Aorta (tissue), 5 donors: ENCODE measurements at regions not wholly inside any gene's neighbourhood (a gene's known extent, or its start where the extent isn't known, plus 50 kb on each side); places are given as distances from the start of the nearest gene placed in this dataset.

ENCODE experiments used
- ATAC-seq: fragments of 200-7000 bp; cut with Tn5 transposase; one replicate; pipeline ENCODE4 v1.9.1; 2022; ENCODE audit warnings: moderate library complexity; ENCODE audit not compliant: low FRiP score
- DNase-seq, 2 donors: peaks; one replicate each; pipeline ENCODE4 v3.0.0-alpha.2; 2020
- H3K27ac ChIP-seq, 2 donors: one replicate each; pipeline ENCODE4 v1.5.1; 2013; ENCODE audit warnings: low read length in 2 of 2, mild to moderate bottlenecking in 2 of 2, moderate library complexity in 2 of 2, control low read depth in 1 of 2, inconsistent platforms in 1 of 2, low read depth in 1 of 2
- H3K27me3 ChIP-seq, 2 donors: one replicate each; pipeline ENCODE4 v1.6.1; 2013; ENCODE audit warnings: control low read depth in 1 of 2, low read length in 1 of 2, mild to moderate bottlenecking in 1 of 2, moderate library complexity in 1 of 2; ENCODE audit not compliant: insufficient read depth in 2 of 2, control insufficient read depth in 1 of 2
- H3K36me3 ChIP-seq, 2 donors: one replicate each; pipeline ENCODE4 v1.6.1; 2013; ENCODE audit warnings: control low read depth in 1 of 2, low read length in 1 of 2, mild to moderate bottlenecking in 1 of 2; ENCODE audit not compliant: insufficient read depth in 2 of 2, control insufficient read depth in 1 of 2
- H3K4me1 ChIP-seq, 2 donors: one replicate each; pipeline ENCODE4 v1.6.1; 2013; ENCODE audit warnings: low read length in 2 of 2, control low read depth in 1 of 2, mild to moderate bottlenecking in 1 of 2, moderate library complexity in 1 of 2; ENCODE audit not compliant: insufficient read depth in 2 of 2, control insufficient read depth in 1 of 2
- H3K4me3 ChIP-seq, 2 donors: one replicate each; pipeline ENCODE4 v1.5.1; 2013; ENCODE audit warnings: low read length in 2 of 2, control low read depth in 1 of 2, mild to moderate bottlenecking in 1 of 2
- H3K9me3 ChIP-seq: one replicate; pipeline ENCODE4 v1.6.1; 2013; ENCODE audit warnings: mild to moderate bottlenecking, low read length; ENCODE audit not compliant: control insufficient read depth
- WGBS, 2 donors: extraction: QIAGEN DNeasy Blood & Tissue Kit; methylation state at CpG; one replicate each; pipeline ENCODE4 v1.1.7; 2013; 5-methylcytosine and 5-hydroxymethylcytosine counted together
- intact Hi-C, 2 donors: fragments of 100-400 bp; cut with DNase I; formaldehyde crosslinking; loops; one replicate each; pipeline versions ENCODE4 v1.14.2 to v1.15.0; 2022
- donor health status: healthy with polysubstance abuse.
- donor health status: Bipolar disorder and iron deficiency.
- donor health status: DM: no; HTN: no; CAD: no.
- donor health status: DM: no; HTN: no; CAD: no.
- donor health status: DM: yes; HTN: yes; CAD: no.

DNA sequence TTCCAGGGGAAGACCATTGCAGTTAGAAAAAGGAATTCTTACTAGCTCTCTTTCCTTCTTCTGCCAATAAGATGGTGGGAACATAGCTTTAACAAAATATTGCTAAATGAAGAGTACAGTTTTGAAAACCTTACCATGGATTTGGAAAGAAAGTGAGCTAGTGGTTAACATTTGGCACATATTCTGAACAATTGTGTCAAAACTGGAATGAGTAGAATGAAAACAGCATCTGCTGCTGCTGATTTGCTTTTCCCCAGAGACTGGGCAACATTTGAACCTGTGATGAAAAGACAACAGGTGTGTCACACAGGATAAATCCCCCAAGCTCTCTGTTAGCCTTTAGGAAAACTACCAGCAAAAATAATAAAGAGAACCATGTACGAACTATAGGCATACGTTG, 761.4 kb downstream of the KCNA4 start:
- Histone ChIP-seq H3K4me3 (no peak overlapping the region), H3K36me3 (no peaks in the 10 kb centered on the region), H3K27ac (no peak overlapping the region), H3K9me3 (no peaks in the 10 kb centered on the region), H3K4me1 (no peaks in the 10 kb centered on the region), H3K27me3 (no peaks in the 10 kb centered on the region)
- 72 to 87% methylated on average over 2 of the region's 2 CpGs for WGBS, 2 donors
- DNase-seq (no peak), ATAC-seq (no peak)
- intact Hi-C loops: no loop called here

DNA sequence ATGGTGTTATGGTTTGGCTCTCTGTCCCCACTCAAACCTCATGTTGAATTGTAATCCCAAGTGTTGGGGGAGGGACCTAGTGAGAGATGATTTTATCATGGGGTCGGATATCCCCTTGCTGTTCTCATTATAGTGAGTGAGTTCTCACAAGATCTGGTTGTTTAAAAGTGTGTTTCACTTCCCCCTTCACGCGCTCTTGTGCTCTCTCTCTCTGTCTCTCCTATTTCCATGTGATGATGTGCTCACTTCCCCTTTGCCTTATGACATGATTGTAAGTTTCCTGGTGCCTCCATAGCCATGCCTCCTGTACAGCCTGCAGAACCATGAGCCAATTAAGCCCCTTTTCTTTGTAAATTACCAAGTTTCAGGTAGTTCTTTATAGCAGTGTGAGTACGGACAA, 765.1 kb downstream of the KCNA4 start:
- no peak overlapping the region for H3K27ac ChIP-seq
- DNase-seq: no peak
- no peaks in the 10 kb centered on the region for H3K27me3 ChIP-seq
- H3K9me3 ChIP-seq: no peaks in the 10 kb centered on the region
- H3K4me3 ChIP-seq: no peak overlapping the region
- no peaks in the 10 kb centered on the region for H3K36me3 ChIP-seq
- no peak for ATAC-seq
- 69 to 78% methylated on average over 4 of the region's 4 CpGs for WGBS, 2 donors
- no peaks in the 10 kb centered on the region for H3K4me1 ChIP-seq
- intact Hi-C loops: no loop called here

DNA sequence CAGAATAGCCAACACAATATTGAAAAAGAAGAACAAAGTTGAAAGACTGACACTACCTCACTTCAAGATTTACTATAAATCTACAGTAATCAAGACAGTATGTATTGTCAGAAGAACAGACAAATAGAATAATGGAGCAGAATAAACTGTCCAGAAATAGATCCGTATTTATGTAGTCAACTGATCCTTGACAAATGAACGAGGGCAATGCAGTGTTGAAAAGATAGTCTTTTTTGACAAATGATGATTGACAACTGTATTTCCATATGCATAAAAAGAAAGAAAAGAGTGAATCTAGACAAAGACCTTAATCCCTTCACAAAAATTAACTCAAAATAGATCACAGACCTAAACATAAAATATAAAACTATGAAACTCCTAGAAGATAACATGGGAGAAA, 767.1 kb downstream of the KCNA4 start:
- H3K9me3 ChIP-seq: no peaks in the 10 kb centered on the region
- DNase-seq: no peak
- H3K4me1 ChIP-seq: no peaks in the 10 kb centered on the region
- no peaks in the 10 kb centered on the region for H3K27me3 ChIP-seq
- no peak overlapping the region for H3K4me3 ChIP-seq
- no peaks in the 10 kb centered on the region for H3K36me3 ChIP-seq
- H3K27ac ChIP-seq: no peak overlapping the region
- ATAC-seq: no peak
- WGBS, 2 donors: 64 to 77% methylated on average over 2 of the region's 2 CpGs
- intact Hi-C loops: no loop called here

DNA sequence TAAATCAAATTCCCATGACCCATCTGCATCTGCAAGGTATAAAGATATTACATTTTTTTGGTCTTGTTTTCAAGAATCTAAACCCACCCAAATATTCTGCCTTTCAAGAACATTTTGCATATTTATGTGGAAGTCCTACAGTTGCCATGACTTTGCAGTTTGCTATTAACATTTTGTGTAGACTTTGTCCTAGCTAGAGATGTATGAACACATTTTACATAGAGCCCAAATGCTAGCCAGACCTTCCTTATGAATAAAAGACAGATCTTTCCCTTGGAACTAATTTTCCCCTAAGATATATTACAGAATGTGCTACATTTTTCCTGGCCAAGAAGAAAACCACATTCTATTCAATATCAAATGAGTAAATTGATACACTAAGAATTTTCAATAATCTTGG, 772.5 kb downstream of the KCNA4 start:
- DNase-seq: no peak
- intact Hi-C loops: no loop called here
- H3K4me1 ChIP-seq: no peaks in the 10 kb centered on the region
- H3K27ac ChIP-seq: no peak overlapping the region
- no peak overlapping the region for H3K4me3 ChIP-seq
- no peak for ATAC-seq
- H3K36me3 ChIP-seq: no peaks in the 10 kb centered on the region
- H3K27me3 ChIP-seq: no peaks in the 10 kb centered on the region
- H3K9me3 ChIP-seq: no peaks in the 10 kb centered on the region

DNA sequence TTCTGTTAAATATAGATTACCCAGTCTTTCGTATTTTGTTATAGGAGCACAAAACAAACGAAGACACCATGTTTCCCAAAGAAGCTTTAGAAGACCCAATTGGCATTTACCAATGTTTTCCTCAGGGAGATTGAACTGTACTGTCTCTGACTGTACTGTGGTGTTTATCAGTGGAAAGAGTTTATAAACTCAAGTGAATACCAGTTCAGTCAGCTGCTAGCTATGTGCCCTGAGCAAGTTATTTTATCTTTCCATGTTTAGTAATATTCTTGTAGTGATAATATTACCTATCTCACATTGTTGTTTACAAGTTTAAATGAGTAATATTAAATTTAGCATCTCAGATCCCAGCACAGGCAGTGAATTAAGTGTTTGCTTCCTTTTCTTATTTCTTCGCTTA, 773.2 kb downstream of the KCNA4 start:
- ATAC-seq (no peak), DNase-seq (no peak)
- Histone ChIP-seq H3K27ac (no peak overlapping the region), H3K4me3 (no peak overlapping the region), H3K27me3 (no peaks in the 10 kb centered on the region), H3K4me1 (no peaks in the 10 kb centered on the region), H3K9me3 (no peaks in the 10 kb centered on the region), H3K36me3 (no peaks in the 10 kb centered on the region)
- WGBS, 2 donors: 94 to 95% methylated on average over 3 of the region's 3 CpGs
- intact Hi-C loops: no loop called here

DNA sequence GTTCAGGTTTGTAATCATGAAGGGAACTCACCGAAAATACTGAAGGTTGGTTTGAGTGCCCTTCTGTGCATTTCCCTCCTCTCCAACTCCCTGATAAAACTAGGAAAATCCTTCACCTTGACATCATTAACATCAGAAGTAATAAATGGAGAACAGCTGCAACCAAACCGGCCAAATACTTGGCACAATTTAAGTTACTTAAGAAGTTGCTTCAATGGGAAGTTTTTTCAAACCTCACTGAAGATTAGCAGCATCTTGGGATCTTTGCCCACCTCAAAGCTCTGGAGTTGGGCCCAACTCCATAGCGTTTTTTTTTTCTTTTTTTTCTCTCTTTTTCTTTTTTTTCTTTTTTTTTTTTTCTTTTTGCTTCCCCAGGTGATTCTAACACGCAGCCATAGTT, 784.8 kb downstream of the KCNA4 start:
- no peaks in the 10 kb centered on the region for H3K4me1 ChIP-seq
- 54 to 60% methylated on average over 4 of the region's 4 CpGs for WGBS, 2 donors
- no peaks in the 10 kb centered on the region for H3K9me3 ChIP-seq
- H3K36me3 ChIP-seq: no peaks in the 10 kb centered on the region
- no peak overlapping the region for H3K27ac ChIP-seq
- H3K27me3 ChIP-seq: no peaks in the 10 kb centered on the region
- no peak for DNase-seq
- intact Hi-C loops: no loop called here
- no peak for ATAC-seq
- no peak overlapping the region for H3K4me3 ChIP-seq

DNA sequence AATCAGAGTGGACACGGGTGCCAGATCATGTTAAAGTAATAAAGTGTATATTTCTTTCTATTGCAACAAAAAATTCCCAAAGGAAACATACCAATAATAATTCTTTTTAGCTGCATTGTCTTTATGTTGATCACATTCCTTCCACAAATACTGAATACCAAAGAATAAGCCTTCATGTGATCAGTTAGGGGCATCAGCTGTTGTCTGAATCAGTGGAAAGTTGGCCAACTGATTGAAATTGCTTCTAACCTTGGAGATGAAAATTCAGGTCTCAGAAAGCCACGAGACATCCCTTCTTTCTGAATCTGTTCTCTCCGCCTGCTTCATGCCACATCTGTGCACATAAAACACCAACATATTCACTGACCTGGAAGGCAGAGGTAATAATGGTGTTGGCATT, 785.2 kb downstream of the KCNA4 start:
- Histone ChIP-seq H3K4me1 (no peaks in the 10 kb centered on the region), H3K9me3 (no peaks in the 10 kb centered on the region), H3K36me3 (no peaks in the 10 kb centered on the region), H3K4me3 (no peak overlapping the region), H3K27me3 (no peaks in the 10 kb centered on the region), H3K27ac (no peak overlapping the region)
- intact Hi-C loops: no loop called here
- no peak for DNase-seq
- 76 to 85% methylated on average over 3 of the region's 3 CpGs for WGBS, 2 donors
- no peak for ATAC-seq

DNA sequence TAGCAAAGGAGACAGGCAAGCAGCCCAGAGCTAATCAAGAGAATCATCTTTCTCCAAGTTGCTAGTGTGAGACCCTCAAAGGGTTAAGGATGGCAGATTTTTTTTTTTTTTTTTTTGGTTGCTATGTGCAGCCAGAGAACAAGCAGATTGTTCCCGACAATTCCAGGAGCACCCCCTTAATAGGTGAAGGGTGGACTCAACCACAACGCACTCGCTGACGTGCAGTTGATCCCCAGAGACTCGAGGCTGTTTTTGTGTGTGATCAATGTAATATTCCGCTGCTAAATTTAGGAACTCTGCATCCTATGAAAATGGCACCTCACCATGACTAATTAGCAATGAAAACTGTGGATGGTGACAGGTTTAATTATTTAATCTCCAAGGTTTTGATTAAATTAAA, 789.0 kb downstream of the KCNA4 start:
- DNase-seq: no peak
- Histone ChIP-seq H3K4me3 (no peak overlapping the region), H3K4me1 (no peaks in the 10 kb centered on the region), H3K27me3 (no peaks in the 10 kb centered on the region), H3K36me3 (no peaks in the 10 kb centered on the region), H3K9me3 (no peaks in the 10 kb centered on the region), H3K27ac (no peak overlapping the region)
- intact Hi-C loops: no loop called here
- ATAC-seq: no peak
- 33 to 40% methylated on average over 6 of the region's 6 CpGs for WGBS, 2 donors

DNA sequence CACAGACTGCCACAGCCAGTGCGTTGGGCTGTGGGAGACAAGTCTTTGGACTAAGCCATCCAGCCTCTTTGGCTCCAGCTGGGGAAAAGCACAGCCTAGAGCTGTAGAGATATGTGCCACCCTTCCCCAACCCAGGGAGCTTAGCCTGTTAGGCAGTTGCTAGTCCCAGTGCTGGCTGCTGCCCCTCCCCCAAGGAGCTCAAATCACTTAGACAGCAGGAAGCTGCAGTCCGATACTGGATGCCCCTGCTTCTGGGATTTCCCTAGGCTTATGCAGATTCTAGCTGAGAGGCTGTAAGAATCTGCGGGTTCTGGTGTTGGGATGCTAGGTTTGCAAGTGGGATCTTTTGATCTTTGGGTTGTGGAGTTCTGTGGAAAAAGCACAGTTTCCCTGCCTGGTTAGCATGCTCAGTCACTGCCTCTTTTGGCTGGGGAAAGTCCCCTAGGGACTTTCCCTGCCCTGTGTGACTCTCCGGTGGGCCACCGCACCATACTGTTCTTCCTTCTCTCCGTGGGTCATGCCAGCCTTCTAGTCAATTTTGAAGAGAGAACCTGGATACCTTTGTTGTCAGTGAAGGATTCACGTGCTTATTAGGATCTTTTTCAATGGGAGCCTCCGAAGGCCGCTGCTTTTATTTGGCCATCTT, 792.0 kb downstream of the KCNA4 start:
- Histone ChIP-seq H3K27ac (no peak overlapping the region), H3K27me3 (no peaks in the 10 kb centered on the region), H3K4me1 (no peaks in the 10 kb centered on the region), H3K36me3 (no peaks in the 10 kb centered on the region), H3K4me3 (no peak overlapping the region), H3K9me3 (no peaks in the 10 kb centered on the region)
- ATAC-seq (no peak), DNase-seq (no peak)
- intact Hi-C loops: no loop called here
- 75 to 79% methylated on average over 9 of the region's 9 CpGs for WGBS, 2 donors
